ENCODE measurements at regions not wholly inside any gene's neighbourhood (a gene's known extent, or its start where the extent isn't known, plus 50 kb on each side); places are given as distances from the start of the nearest gene placed in this dataset.

DNA sequence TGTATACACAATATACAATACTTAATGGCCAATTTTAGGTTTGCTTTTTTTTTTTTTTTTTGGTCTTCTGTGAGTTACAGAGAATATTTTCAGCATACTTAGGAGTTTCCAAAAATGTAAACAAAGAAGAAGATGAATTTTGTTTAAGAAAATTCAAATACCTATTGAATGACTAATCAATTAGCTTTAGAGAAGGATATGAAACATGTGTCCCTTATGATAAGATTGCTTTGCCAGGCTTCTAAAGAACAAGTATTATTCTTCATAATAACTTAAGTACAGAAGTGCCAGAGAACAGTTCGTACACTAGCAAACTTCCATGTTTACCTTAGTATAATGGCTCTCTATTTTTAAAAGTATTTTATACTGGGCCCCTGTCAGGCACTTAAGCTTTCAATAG is 1191.0 kb upstream of the NCAM2 start:
- no peak for DNase-seq (ENCODE audit: low read depth)

DNA sequence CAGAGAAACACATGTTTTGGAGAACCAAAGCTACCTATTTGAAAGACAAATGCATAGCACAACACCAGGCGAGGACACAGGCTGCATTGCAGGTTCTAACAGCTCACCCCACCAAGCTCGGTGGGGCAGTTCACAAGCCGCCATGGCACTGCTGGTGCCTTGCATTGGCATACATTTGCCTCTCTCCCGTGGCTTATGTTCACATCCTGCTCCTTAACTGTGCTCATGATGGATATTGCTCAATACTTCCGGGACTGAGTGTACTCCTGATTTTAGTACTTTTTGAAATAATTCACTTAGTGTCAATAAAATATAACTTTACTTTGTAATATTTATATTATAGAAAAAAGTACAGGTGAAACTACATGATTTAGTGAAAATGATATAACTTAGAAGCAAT is 1187.4 kb upstream of the NCAM2 start:
- peak; percentile 13 for DNase-seq (ENCODE audit: low read depth)

- DNase-seq (ENCODE audit: low read depth): no peak
Observed at GRCh38 chr21:19830446-19830845, 1167.8 kb upstream of the NCAM2 start.

DNA sequence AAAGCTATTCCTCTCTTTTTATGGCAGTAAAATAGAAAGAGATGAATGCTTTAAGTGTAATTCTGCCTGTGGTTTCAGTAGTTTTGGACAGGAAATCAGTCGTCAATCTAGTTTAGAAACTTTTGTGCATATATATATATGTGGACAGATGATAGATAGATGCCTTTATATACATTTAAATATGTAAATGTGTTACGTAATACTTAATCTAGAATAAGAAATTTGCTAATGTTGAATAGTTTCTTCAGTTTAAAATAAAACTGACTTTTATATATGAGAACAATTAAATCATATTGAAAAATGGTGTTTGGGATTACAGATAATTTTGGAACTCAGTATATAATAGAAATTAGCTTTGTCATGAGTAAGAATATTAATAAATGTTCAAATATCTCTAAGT is 1165.7 kb upstream of the NCAM2 start:
- DNase-seq (ENCODE audit: low read depth): no peak

DNA sequence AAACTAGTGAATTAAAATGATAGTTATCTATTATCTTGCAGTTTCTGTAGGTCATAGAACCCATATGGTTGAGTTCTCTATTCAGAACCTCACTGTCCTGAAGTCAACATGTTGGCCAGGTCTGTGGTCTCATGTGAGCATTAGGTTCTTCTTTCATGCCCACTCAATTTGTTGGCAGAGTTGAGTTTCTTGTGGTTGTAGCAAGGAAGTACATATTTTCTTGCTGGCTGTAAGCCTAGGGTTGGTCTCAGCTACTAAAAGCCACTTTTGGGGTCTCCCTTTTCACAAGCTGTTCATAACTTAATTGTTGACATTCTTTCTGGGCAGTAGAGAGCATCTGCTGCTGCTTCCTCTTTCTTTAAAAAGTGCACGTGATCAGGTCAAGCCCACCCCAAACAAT is 1165.1 kb upstream of the NCAM2 start:
- DNase-seq (ENCODE audit: low read depth): no peak

DNA sequence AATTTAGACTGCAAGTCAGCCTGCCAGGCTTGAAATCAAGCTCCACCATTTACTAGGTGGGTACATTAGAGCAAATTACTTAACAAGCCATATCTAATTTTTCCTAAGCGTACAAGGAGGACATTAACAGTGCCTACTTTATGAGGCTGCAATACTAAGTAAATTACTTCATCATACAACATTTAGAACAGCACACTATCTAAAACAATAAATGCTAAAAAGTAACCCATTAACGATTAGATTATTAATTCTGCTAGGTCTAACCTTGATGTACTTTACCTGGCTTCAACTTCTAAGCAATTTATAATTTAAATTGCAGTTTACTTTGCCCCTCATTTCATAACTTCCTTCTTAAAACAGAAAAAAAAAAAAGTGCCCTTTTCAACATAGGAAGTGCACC is 1155.6 kb upstream of the NCAM2 start:
- DNase-seq (ENCODE audit: low read depth): no peak

DNA sequence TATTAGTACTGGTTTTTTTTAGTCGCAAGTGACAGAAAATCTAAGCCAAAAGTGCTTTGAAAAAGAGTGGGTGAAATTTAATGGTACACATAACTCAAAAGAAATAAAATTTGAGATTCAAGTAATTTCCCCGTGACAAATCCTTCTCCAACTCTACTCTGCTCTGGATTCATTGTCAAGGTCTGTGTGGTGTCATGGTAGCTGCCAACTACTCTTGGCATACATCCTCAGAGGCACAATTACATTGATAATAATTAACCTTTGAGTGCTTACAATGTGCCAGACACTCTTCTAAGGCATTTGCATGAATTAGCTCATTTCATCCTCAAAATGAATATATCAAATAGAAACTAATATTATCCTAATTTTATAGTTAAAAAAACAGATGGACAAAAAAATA is 1153.9 kb upstream of the NCAM2 start:
- DNase-seq (ENCODE audit: low read depth): no peak

DNA sequence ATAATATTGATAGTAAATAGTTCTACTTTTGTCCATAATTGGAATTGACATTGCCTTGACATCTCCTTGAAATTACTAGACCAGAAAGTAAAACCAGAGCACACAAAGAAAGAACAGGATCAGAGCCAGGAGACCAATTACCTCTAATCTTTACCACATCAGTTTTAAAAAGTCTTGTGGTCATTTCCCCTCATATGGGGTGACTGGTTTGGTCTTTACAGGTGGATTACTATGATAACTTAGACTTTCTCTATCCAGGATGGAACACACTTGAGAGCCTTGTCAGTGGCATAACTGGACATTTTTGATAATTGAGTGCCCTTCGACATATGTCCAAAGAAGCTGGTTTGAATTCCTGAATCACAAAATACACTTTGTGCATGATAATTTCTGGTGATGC is 1148.1 kb upstream of the NCAM2 start:
- no peak for DNase-seq (ENCODE audit: low read depth)

DNA sequence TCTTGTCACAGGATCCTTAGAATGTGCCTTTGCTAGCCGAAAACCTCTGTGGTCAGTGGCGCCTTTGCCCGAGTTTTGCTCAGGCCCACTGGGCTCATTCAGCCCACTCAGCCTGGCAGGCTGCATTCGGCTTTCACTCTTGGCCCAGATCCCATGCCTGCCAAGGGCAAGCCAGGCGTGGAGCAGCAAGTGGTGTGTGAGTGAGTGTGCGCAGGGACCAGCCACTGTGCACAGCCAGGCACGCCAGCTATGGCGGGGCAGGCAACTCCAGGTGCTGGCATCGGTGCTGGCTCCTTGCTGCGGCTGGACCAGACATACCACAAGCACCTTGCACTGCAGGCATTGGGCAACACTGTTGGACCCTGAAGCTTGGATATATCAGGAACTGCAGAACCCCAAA is 1145.1 kb upstream of the NCAM2 start:
- no peak for DNase-seq (ENCODE audit: low read depth)

- DNase-seq (ENCODE audit: low read depth): no peak
Observed at GRCh38 chr21:19853709-19854575, 1144.3 kb upstream of the NCAM2 start.

- DNase-seq (ENCODE audit: low read depth): no peak
Observed at GRCh38 chr21:19855522-19855921, 1142.7 kb upstream of the NCAM2 start.

DNA sequence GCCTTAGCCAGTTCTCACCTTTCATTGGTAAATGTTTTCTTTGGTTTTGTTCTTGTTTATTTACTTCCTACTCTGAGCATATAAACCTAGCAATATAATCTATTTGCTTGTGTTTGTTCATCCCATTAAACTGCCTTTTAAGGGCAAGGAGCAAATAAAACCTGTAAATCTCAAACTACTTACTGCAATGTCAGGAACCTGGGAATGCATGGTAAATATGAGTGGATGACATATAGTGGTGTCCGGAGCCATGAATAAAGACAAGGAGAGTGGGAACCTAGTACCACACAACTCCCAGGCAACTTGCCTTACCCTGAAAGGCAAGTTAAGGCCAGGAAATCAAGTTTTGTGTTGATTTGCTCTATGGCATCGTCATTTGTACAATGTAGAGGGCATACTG is 1133.7 kb upstream of the NCAM2 start:
- no peak for DNase-seq (ENCODE audit: low read depth)

DNA sequence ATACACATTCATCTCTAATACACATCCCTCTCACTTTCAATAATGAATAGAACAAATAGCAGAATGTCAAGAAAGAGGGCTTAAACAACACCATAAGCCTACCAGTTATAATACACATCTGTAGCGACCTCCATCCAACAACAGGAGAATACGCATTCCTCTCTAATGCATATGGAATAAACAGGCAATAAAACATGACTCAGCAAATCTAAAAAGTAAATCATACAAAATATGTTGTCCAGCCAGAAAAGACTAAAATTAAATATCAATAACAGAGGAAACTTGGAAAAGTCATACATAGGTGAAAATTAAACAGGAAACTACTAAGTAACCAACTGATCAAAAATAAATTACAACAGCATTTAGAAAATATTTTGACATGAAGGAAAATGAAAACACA is 1127.5 kb upstream of the NCAM2 start:
- DNase-seq (ENCODE audit: low read depth): no peak

DNA sequence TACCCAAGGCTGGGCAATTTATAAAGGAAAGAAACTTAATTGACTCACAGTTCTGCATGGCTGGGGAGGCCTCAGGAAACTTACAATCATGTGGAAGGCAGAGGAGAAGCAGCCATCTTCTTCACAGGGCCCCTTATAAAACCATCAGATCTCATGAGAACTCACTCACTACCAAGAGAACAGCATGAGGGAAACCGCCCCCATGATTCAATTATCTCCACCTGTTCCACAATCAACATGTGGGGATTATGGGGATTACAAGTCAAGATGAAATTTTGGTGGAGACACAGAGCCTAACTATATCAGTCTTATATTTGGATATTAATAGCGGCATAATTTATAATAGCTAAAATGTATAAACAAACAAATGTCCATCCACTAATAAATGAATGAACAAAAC is 1123.7 kb upstream of the NCAM2 start:
- DNase-seq (ENCODE audit: low read depth): no peak

GRCh38 chr21:19878133-19878532 is 1120.1 kb upstream of the NCAM2 start:
- DNase-seq (ENCODE audit: low read depth): no peak

GRCh38 chr21:19899645-19900044 is 1098.6 kb upstream of the NCAM2 start:
- no peak for DNase-seq (ENCODE audit: low read depth)

DNA sequence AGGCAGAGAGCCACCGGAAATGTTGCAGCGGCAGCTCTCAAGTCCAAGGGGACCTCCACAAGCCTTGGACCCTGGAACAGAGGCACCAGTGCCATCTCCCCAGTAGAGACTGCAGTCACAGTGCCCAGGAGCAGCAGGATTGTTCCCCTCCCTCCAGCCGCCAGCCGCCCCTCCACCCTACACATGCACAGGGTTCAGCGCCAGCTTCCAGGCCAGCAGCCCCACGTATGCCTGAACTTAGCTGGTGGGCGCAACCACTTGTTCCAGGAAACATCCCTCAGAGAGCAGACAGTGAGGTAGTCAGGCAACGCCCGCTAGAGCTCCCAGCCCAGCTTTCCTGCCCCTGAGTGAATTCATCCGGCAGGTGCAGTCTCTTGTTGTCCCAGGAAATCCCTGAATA is 1098.1 kb upstream of the NCAM2 start:
- no peak for DNase-seq (ENCODE audit: low read depth)

DNA sequence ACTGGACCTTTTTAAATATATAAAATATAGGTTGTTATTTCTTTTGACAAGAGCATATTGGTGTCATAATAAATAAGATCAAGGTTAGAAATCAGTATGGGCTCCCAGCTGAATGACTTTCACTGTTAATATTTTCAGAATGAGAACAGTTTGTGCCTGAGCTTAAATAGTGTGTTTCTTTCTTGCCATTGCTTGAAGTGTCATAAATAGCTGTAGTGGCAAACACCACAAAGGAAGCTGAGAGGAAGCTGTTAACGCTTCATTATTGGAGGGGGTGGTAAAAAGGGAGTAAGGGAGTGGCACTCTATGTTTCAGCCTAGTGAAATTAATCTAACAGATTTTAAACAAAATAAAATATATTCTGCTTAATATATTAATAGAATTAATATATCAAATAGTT is 1089.8 kb upstream of the NCAM2 start:
- DNase-seq (ENCODE audit: low read depth): no peak

GRCh38 chr21:19914028-19914427 is 1084.2 kb upstream of the NCAM2 start:
- DNase-seq (ENCODE audit: low read depth): no peak

DNA sequence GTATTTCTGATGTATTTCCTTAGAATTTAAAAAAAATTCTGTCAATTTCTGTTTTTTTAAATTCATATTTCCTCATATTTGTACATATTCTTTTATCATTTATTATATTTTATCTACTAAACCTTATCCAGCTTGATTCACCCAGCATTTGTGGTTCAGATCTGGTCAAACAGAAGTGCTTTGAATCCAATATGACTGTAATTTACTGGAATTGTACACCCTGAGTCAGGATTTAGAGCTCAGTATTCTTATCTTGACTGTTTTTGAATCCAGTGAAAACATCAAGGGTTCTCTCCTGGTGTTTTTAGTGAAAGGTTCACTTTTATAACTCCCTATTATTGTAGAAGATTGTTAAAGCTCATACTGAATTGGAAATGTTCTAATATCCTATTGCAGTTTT is 1077.0 kb upstream of the NCAM2 start:
- DNase-seq (ENCODE audit: low read depth): no peak

DNA sequence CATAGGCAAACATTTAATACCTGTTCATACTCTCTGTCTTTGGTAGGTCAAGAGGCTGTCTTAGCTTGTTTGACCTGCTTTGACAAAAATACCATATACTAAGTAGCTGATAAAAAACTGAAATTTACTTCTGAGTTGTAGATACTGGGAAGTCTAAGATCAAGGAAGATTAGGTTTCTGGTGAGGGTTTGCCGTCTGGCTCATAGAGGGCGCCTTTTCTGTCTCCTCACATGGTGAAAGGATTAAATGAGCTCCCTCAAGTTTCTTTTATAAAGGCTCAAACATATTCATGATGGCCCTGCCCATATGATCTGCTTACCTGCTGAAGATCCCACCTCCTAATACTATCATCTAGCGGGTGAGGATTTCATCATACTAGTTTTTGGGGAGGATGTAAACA is 1076.1 kb upstream of the NCAM2 start:
- DNase-seq (ENCODE audit: low read depth): no peak

DNA sequence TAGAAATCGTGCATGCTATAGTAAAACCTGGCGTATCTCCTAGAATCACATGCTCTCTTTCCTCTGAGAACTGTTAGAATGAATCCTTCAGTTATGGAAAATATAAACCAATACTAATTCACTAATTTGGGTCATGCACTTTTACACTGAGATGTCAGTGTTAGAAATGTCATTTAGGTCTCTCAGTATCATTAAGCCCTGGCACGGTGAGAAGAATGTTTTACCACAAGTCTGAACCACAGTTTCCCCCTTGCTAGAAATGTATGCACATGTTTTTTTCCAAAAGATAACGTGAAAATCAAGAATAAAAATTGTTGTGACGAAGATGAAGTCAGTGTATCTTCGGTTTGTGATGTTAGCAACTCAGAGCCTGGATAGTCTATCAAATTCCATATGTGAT is 1062.7 kb upstream of the NCAM2 start:
- DNase-seq (ENCODE audit: low read depth): no peak

- DNase-seq (ENCODE audit: low read depth): no peak
Observed at GRCh38 chr21:19937619-19938018, 1060.6 kb upstream of the NCAM2 start.

GRCh38 chr21:19941626-19942025 is 1056.6 kb upstream of the NCAM2 start:
- DNase-seq (ENCODE audit: low read depth): no peak

Data from HT1080 (cell line).